GM12878 (cell line): ENCODE measurements at regions not wholly inside any gene's neighbourhood (a gene's known extent, or its start where the extent isn't known, plus 50 kb on each side); places are given as distances from the start of the nearest gene placed in this dataset.

Experiments
- ATAC-seq: fragments of 200-7000 bp; cut with Tn5 transposase; 3 replicates; pipeline ENCODE4 v1.9.1; 2020; ENCODE audit warnings: mild to moderate bottlenecking, moderate library complexity
- BruUV-seq: library from RNA; stranded (reverse); fragments of 400-500 nt; replicated peaks from 2 replicates; lab custom pipeline; 2021; lab: Mats Ljungman, UMichigan
- CTCF ChIA-PET: fragments of 300-600 bp; sonication (Branson Sonifier 250); formaldehyde crosslinking; extraction: SDS; loops from one replicate; lab custom pipeline; 2021; ENCODE audit warnings: inconsistent platforms; lab: Yijun Ruan, JAX
- POLR2A ChIA-PET: fragments of 350-600 bp; formaldehyde crosslinking; extraction: SDS; loops from one replicate; lab custom pipeline; 2021; ENCODE audit warnings: inconsistent platforms; lab: Charles Lee
- RAD21 ChIA-PET: fragments of 300-600 bp; sonication (Branson Sonifier 250); formaldehyde crosslinking; loops from one replicate; lab custom pipeline; 2023; ENCODE audit warnings: antibody characterized with exemption; ENCODE audit not compliant: unreplicated experiment; lab: Charles Lee
- SMC1A ChIA-PET: fragments of 300-600 bp; sonication (Branson Sonifier 250); formaldehyde crosslinking; loops from one replicate; lab custom pipeline; 2023; ENCODE audit not compliant: unreplicated experiment, uncharacterized antibody; lab: Charles Lee
- DNase-seq: peaks from one replicate; pipeline ENCODE4 v3.0.0-alpha.2; 2011; ENCODE audit warnings: low read depth, low spot score
- FAIRE-seq: peaks from 3 replicates; lab custom pipeline; 2011; peaks lifted over from hg19 to GRCh38; lab: Jason Lieb, UNC
- H2AFZ ChIP-seq: 2 replicates; pipeline ENCODE4 v1.6.0; 2011; ENCODE audit warnings: low read depth, low read length, control low read depth; ENCODE audit not compliant: control insufficient read depth
- H3K27ac ChIP-seq: 2 replicates; pipeline ENCODE4 v1.5.1; 2011; ENCODE audit warnings: control low read depth; ENCODE audit not compliant: control insufficient read depth, insufficient read depth
- H3K27me3 ChIP-seq, 2 experiments: replicated peaks in 1 of 2; 2 replicates each; pipeline versions ENCODE4 v1.6.0 to v1.6.1; 2011; ENCODE audit warnings: low read length in 1 of 2; ENCODE audit not compliant: control insufficient read depth in 2 of 2, insufficient read depth in 2 of 2
- H3K36me3 ChIP-seq, 2 experiments: 2 replicates each; pipeline ENCODE4 v1.5.1; 2011; ENCODE audit warnings: low read length in 1 of 2; ENCODE audit not compliant: control insufficient read depth in 2 of 2, insufficient read depth in 2 of 2
- H3K4me1 ChIP-seq: 2 replicates; pipeline ENCODE4 v1.6.1; 2011; ENCODE audit warnings: mild to moderate bottlenecking, low read length, moderate library complexity, mixed read lengths; ENCODE audit not compliant: control insufficient read depth, insufficient read depth
- H3K4me2 ChIP-seq: 2 replicates; pipeline ENCODE4 v1.6.0; 2011; ENCODE audit warnings: control low read depth; ENCODE audit not compliant: control insufficient read depth, insufficient read depth
- H3K4me3 ChIP-seq: fragments of 200-600 bp; sonication (generic); 2 replicates; pipeline ENCODE4 v1.5.1; 2016
- H3K79me2 ChIP-seq: 2 replicates; pipeline ENCODE4 v1.6.0; 2011; ENCODE audit warnings: low read length; ENCODE audit not compliant: control insufficient read depth, insufficient read depth
- H3K9ac ChIP-seq: 2 replicates; pipeline ENCODE4 v1.8.0; 2011; ENCODE audit warnings: low read length, control low read depth, mixed read lengths; ENCODE audit not compliant: control insufficient read depth, insufficient read depth
- H3K9me3 ChIP-seq: replicated peaks from 3 replicates; pipeline ENCODE4 v1.5.1; 2011; ENCODE audit warnings: mild to moderate bottlenecking, low read length; ENCODE audit not compliant: control insufficient read depth, insufficient read depth
- H4K20me1 ChIP-seq: 2 replicates; pipeline ENCODE4 v1.6.0; 2011; ENCODE audit not compliant: control insufficient read depth, insufficient read depth
- E2F4 ChIP-seq: IDR thresholded peaks from 2 replicates; pipeline ENCODE4 v1.6.1; 2012; ENCODE audit warnings: low read depth, low read length, improper control_type of control experiment
- E4F1 ChIP-seq: fragments of 450-650 bp; IDR thresholded peaks from 2 replicates; pipeline ENCODE4 v1.6.1; 2018; ENCODE audit warnings: borderline replicate concordance, mild to moderate bottlenecking; ENCODE audit not compliant: partially characterized antibody
- EED ChIP-seq: sonication (generic); IDR thresholded peaks from 2 replicates; pipeline ENCODE4 v1.6.1; 2016; ENCODE audit warnings: antibody characterized with exemption, low read depth
- ETV6 ChIP-seq, 2 experiments: fragments of 450-650 bp in 1 of 2; IDR thresholded peaks in 1 of 2; conservative IDR thresholded peaks in 1 of 2; 2 replicates each; pipeline ENCODE4 v1.6.1; 2014; ENCODE audit warnings: antibody characterized with exemption in 1 of 2, borderline replicate concordance in 1 of 2, low read depth in 1 of 2, mild to moderate bottlenecking in 1 of 2, moderate library complexity in 1 of 2
- GABPA ChIP-seq: IDR thresholded peaks from 2 replicates; pipeline ENCODE4 v1.6.1; 2014; ENCODE audit warnings: antibody characterized with exemption, low read depth, mild to moderate bottlenecking, inconsistent platforms
- HDAC6 ChIP-seq: fragments of 200-600 bp; sonication (generic); IDR thresholded peaks from one replicate; pipeline ENCODE4 v1.8.0; 2017; ENCODE audit warnings: antibody characterized with exemption; ENCODE audit not compliant: unreplicated experiment
- IKZF2 ChIP-seq, 2 experiments: fragments of 450-650 bp; IDR thresholded peaks; 2 replicates each; pipeline ENCODE4 v1.6.1; 2017; ENCODE audit warnings: mild to moderate bottlenecking in 2 of 2, moderate library complexity in 2 of 2
- IRF4 ChIP-seq: IDR thresholded peaks from 2 replicates; pipeline ENCODE4 v1.6.1; 2011; ENCODE audit warnings: low read depth, low read length
- JUNB ChIP-seq: IDR thresholded peaks from 2 replicates; pipeline ENCODE4 v1.6.1; 2016; ENCODE audit warnings: antibody characterized with exemption, mild to moderate bottlenecking
- MXI1 ChIP-seq: fragments of 150-350 bp; IDR thresholded peaks from 2 replicates; pipeline ENCODE4 v1.6.1; 2011; ENCODE audit warnings: low read depth, mild to moderate bottlenecking, inconsistent platforms, low read length, improper control_type of control experiment
- NBN ChIP-seq: fragments of 450-650 bp; IDR thresholded peaks from 2 replicates; pipeline ENCODE4 v1.6.1; 2016
- NRF1 ChIP-seq: conservative IDR thresholded peaks from 2 replicates; pipeline ENCODE4 v1.6.1; 2011; ENCODE audit warnings: mild to moderate bottlenecking, low read depth, low read length, improper control_type of control experiment
- RAD21 ChIP-seq: IDR thresholded peaks from 2 replicates; pipeline ENCODE4 v1.6.1; 2011; ENCODE audit warnings: mild to moderate bottlenecking, low read depth, low read length, moderate library complexity; ENCODE audit not compliant: insufficient read depth
- RBBP5 ChIP-seq: fragments of 200-600 bp; sonication (generic); conservative IDR thresholded peaks from 2 replicates; pipeline ENCODE4 v1.6.1; 2016
- SIX5 ChIP-seq: IDR thresholded peaks from 2 replicates; pipeline ENCODE4 v1.6.1; 2011; ENCODE audit warnings: mild to moderate bottlenecking, low read depth, low read length, moderate library complexity; ENCODE audit not compliant: severe bottlenecking
- STAT3 ChIP-seq: IDR thresholded peaks from 2 replicates; pipeline ENCODE4 v1.6.1; 2011; ENCODE audit warnings: low read depth, low read length, improper control_type of control experiment
- TAF1 ChIP-seq: IDR thresholded peaks from 2 replicates; pipeline ENCODE4 v1.6.1; 2011; ENCODE audit warnings: mild to moderate bottlenecking, low read depth, low read length, borderline replicate concordance
- USF2 ChIP-seq: IDR thresholded peaks from 2 replicates; pipeline ENCODE4 v1.6.1; 2011; ENCODE audit warnings: low read depth, low read length, improper control_type of control experiment, borderline replicate concordance
- ZBTB40 ChIP-seq: fragments of 450-650 bp; IDR thresholded peaks from 2 replicates; pipeline ENCODE4 v1.6.1; 2016; ENCODE audit warnings: mild to moderate bottlenecking, moderate library complexity, borderline replicate concordance
- WGBS: methylation state at CpG from one replicate; pipeline ENCODE4 v1.1.6; 2016; ENCODE audit warnings: low lambda C conversion rate; ENCODE audit not compliant: insufficient replicate concordance, insufficient coverage; ENCODE audit errors: missing lambda C conversion rate; 5-methylcytosine and 5-hydroxymethylcytosine counted together
- in situ Hi-C: fragments of 300-500 bp; cut with MboI; formaldehyde crosslinking; loops from 9 replicates; pipeline ENCODE4 v1.14.3; 2018; ENCODE audit warnings: mixed read lengths
- intact Hi-C: fragments of 100-400 bp; cut with micrococcal nuclease; formaldehyde crosslinking; loops from one replicate; pipeline ENCODE4 v1.14.2; 2022; ENCODE audit not compliant: unreplicated experiment

- DNase-seq (no peak), FAIRE-seq (no peak), ATAC-seq (no peak)
- H3K9me3 ChIP-seq: no peaks in the 10 kb centered on the region
- H3K27ac ChIP-seq: no peak overlapping the region
- H3K27me3 ChIP-seq: no peaks in the 10 kb centered on the region
- ChIA-PET RAD21 (no interaction called here), POLR2A (no interaction called here), CTCF (no interaction called here), SMC1A (no interaction called here)
- intact Hi-C loops (no loop called here), in situ Hi-C loops (no loop called here)
- no peak overlapping the region for H2AFZ ChIP-seq
- H3K36me3 ChIP-seq: no peaks in the 10 kb centered on the region
- 0% methylated on average over 1 of the region's 1 CpG for WGBS
- H4K20me1 ChIP-seq: no peaks in the 10 kb centered on the region
- no peak overlapping the region for H3K4me3 ChIP-seq
- H3K4me1 ChIP-seq: no peaks in the 10 kb centered on the region
- H3K79me2 ChIP-seq: no peaks in the 10 kb centered on the region
- no peak overlapping the region for H3K4me2 ChIP-seq
- no TSS peak for BruUV-seq
- no peak overlapping the region for H3K9ac ChIP-seq
- TF ChIP-seq RAD21: no peak
- no peak for TF ChIP-seq TAF1
- no peak for TF ChIP-seq E2F4
- TF ChIP-seq SIX5: no peak
- no peak for TF ChIP-seq USF2
- TF ChIP-seq RBBP5: no peak
- TF ChIP-seq NRF1: no peak
- TF ChIP-seq EED: no peak
- no peak for TF ChIP-seq ETV6 (conservative IDR thresholded peaks at IDR 0.05 in 1 of 2, IDR thresholded peaks at IDR 0.05 in 1 of 2; ENCODE audit: borderline replicate concordance in 1 of 2, low read depth in 1 of 2)
- no peak for TF ChIP-seq NBN
- TF ChIP-seq JUNB: no peak
- no peak for TF ChIP-seq IRF4
- TF ChIP-seq GABPA: no peak
- TF ChIP-seq STAT3: no peak
- TF ChIP-seq E4F1: no peak
- no peak for TF ChIP-seq ZBTB40
- no peak for TF ChIP-seq HDAC6
- TF ChIP-seq IKZF2 (IDR thresholded peaks at IDR 0.05): no peak
- TF ChIP-seq MXI1: no peak
Observed at GRCh38 chr11:24289301-24289700, 207.6 kb upstream of the LUZP2 start.
